ENCODE measurements at regions not wholly inside any gene's neighbourhood (a gene's known extent, or its start where the extent isn't known, plus 50 kb on each side); places are given as distances from the start of the nearest gene placed in this dataset.

DNA sequence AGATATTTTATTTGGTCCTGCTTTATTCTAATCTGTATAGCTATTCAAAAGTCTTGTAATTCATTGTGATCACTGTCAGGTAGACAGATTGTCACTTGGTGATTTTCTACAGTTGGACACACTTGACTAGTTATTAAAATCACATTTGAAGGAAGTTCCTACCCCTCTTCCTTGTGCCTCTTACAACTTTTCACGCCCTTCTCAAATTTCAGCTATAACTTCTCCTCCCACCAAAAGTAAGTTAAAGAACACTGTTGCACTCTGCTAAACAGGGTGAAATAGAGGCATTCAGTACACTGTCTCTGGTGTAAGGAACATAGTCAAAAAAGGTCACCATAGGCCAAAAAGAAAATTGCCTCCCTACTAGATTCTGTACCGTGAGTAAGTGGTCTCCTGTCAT lies 142.1 kb upstream of the POU5F2 start:
- TF ChIP-seq POLR2A (IDR thresholded peaks at IDR 0.05; ENCODE audit: low read depth, low read length), result no peak
- TF ChIP-seq, protein P1, sequence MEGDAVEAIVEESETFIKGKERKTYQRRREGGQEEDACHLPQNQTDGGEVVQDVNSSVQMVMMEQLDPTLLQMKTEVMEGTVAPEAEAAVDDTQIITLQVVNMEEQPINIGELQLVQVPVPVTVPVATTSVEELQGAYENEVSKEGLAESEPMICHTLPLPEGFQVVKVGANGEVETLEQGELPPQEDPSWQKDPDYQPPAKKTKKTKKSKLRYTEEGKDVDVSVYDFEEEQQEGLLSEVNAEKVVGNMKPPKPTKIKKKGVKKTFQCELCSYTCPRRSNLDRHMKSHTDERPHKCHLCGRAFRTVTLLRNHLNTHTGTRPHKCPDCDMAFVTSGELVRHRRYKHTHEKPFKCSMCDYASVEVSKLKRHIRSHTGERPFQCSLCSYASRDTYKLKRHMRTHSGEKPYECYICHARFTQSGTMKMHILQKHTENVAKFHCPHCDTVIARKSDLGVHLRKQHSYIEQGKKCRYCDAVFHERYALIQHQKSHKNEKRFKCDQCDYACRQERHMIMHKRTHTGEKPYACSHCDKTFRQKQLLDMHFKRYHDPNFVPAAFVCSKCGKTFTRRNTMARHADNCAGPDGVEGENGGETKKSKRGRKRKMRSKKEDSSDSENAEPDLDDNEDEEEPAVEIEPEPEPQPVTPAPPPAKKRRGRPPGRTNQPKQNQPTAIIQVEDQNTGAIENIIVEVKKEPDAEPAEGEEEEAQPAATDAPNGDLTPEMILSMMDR (IDR thresholded peaks at IDR 0.05; ENCODE audit: extremely low read depth in 1 of 2, insufficient read depth in 1 of 2, low read depth in 1 of 2, low read length in 2 of 2), result no peak
- TF ChIP-seq POLR2AphosphoS5 (IDR thresholded peaks at IDR 0.05; ENCODE audit: insufficient read depth, low read depth, low read length), result no peak
- TF ChIP-seq FOS (IDR thresholded peaks at IDR 0.05; ENCODE audit: borderline replicate concordance, insufficient read depth, low read length), result no peak
- TF ChIP-seq EZH2 (IDR thresholded peaks at IDR 0.05; ENCODE audit: borderline replicate concordance, low read depth, low read length, severe bottlenecking), result no peak
- TF ChIP-seq, protein P2, sequence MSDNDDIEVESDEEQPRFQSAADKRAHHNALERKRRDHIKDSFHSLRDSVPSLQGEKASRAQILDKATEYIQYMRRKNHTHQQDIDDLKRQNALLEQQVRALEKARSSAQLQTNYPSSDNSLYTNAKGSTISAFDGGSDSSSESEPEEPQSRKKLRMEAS (IDR thresholded peaks at IDR 0.05; ENCODE audit: insufficient read depth, insufficient read length), result no peak

All from endothelial cell of umbilical vein (primary cell).